ENCODE measurements at regions not wholly inside any gene's neighbourhood (a gene's known extent, or its start where the extent isn't known, plus 50 kb on each side); places are given as distances from the start of the nearest gene placed in this dataset.

DNA sequence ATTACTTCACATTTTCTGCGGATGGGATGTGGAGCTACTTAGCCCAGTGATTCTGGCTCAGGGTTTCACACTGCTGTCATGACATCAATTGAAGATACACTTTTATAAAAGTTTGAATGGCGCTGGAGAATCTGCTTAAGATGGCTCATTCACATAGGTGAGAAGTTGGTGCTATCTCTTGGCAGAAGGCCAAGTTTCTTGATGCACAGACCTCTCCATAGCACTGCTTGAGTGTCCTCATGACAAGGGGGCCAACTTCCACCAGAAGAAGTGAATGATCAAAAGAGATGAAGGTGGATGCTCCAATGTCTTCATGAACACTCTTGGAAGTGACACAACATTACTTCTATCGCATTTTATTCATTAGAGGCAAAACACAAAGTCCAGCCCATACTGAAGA, 403.7 kb upstream of the CCNG1 start:
- Histone ChIP-seq H3K4me2 (replicated peaks; ENCODE audit: low read depth, low read length, poor library complexity, severe bottlenecking) (no peak overlapping the region), H3K27me3 (replicated peaks in 1 of 4; ENCODE audit: control extremely low read depth in 1 of 4, control insufficient read depth in 3 of 4, insufficient read depth in 4 of 4, low read length in 3 of 4) (no peaks in the 10 kb centered on the region), H2AFZ (ENCODE audit: insufficient read depth, low read depth, low read length, poor library complexity, severe bottlenecking) (no peak overlapping the region), H3K9ac (ENCODE audit: low read length) (no peak overlapping the region), H3K4me1 (ENCODE audit: control insufficient read depth in 2 of 2, insufficient read depth in 2 of 2, low read length in 2 of 2) (no peaks in the 10 kb centered on the region), H3K27ac (ENCODE audit: low read length in 2 of 2) (no peak overlapping the region), H3K79me2 (ENCODE audit: control insufficient read depth, insufficient read depth, low read length) (no peaks in the 10 kb centered on the region), H3K4me3 (ENCODE audit: control extremely low read depth in 1 of 5, extremely low read depth in 1 of 5, insufficient read depth in 1 of 5, low read depth in 2 of 5, low read length in 4 of 5) (no peak overlapping the region), H3K9me3 (ENCODE audit: control extremely low read depth in 1 of 3, control insufficient read depth in 2 of 3, insufficient read depth in 1 of 3, low read length in 2 of 3) (no peaks in the 10 kb centered on the region), H4K20me1 (ENCODE audit: control insufficient read depth, insufficient read depth, low read length, poor library complexity, severe bottlenecking) (no peaks in the 10 kb centered on the region), H3K36me3 (replicated peaks in 1 of 2; ENCODE audit: control extremely low read depth in 1 of 2, control insufficient read depth in 1 of 2, extremely low read depth in 1 of 2, insufficient read depth in 2 of 2, low read length in 1 of 2) (no peaks in the 10 kb centered on the region)
- Mint-ChIP-seq H3K27me3 (no peaks in the 10 kb centered on the region), H3K4me1 (no peaks in the 10 kb centered on the region), H3K27ac (no peak overlapping the region), H3K9me3 (ENCODE audit: insufficient read depth) (peaks cover 6% of the 10 kb centered on the region), H3K4me3 (no peak overlapping the region)
- TF ChIP-seq EZH2 (IDR thresholded peaks at IDR 0.05; ENCODE audit: borderline replicate concordance, insufficient read depth, low read depth, low read length, poor library complexity, severe bottlenecking), result no peak
- no peak for TF ChIP-seq CTCF (IDR thresholded peaks at IDR 0.05)
- no peak for ATAC-seq (ENCODE audit: low read depth)
- intact Hi-C loops (cut with micrococcal nuclease), result no loop called here
- WGBS (ENCODE audit: insufficient coverage), result 0% methylated on average over 1 of the region's 3 CpGs
- POLR2A ChIA-PET, result no interaction called here
- CTCF ChIA-PET, result no interaction called here
- no peak for DNase-seq

DNA sequence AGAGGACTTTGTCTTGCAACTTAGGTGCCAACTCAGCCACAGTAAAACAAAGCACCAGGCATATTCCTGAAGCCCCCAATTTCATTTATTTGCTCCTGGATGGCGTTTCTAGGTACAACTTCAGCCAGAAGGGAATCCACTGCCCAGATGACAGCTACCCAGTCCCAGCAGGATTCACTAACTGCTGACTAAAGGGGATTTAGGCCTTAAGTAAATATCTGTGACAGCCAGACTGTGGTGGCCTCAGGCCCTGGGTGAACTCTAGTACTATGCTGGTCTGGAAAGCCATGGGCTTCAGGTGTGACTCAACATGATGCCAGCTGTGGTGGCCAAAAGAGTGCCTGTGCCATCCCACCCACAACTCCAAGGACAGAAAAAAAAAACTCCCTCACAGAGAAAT, 396.1 kb upstream of the CCNG1 start:
- H3K4me3 Mint-ChIP-seq, result no peak overlapping the region
- POLR2A ChIA-PET, result no interaction called here
- H3K9me3 Mint-ChIP-seq (ENCODE audit: insufficient read depth), result peaks cover 7% of the 10 kb centered on the region
- TF ChIP-seq CTCF (IDR thresholded peaks at IDR 0.05) (no peak), EZH2 (IDR thresholded peaks at IDR 0.05; ENCODE audit: borderline replicate concordance, insufficient read depth, low read depth, low read length, poor library complexity, severe bottlenecking) (no peak)
- CTCF ChIA-PET, result no interaction called here
- H3K27ac Mint-ChIP-seq, result no peak overlapping the region
- Histone ChIP-seq H3K4me2 (replicated peaks; ENCODE audit: low read depth, low read length, poor library complexity, severe bottlenecking) (no peak overlapping the region), H3K36me3 (replicated peaks in 1 of 2; ENCODE audit: control extremely low read depth in 1 of 2, control insufficient read depth in 1 of 2, extremely low read depth in 1 of 2, insufficient read depth in 2 of 2, low read length in 1 of 2) (no peaks in the 10 kb centered on the region), H3K9ac (ENCODE audit: low read length) (no peak overlapping the region), H2AFZ (ENCODE audit: insufficient read depth, low read depth, low read length, poor library complexity, severe bottlenecking) (no peak overlapping the region), H3K79me2 (ENCODE audit: control insufficient read depth, insufficient read depth, low read length) (no peaks in the 10 kb centered on the region), H3K4me1 (ENCODE audit: control insufficient read depth in 2 of 2, insufficient read depth in 2 of 2, low read length in 2 of 2) (no peaks in the 10 kb centered on the region), H3K27me3 (replicated peaks in 1 of 4; ENCODE audit: control extremely low read depth in 1 of 4, control insufficient read depth in 3 of 4, insufficient read depth in 4 of 4, low read length in 3 of 4) (no peaks in the 10 kb centered on the region), H3K4me3 (ENCODE audit: control extremely low read depth in 1 of 5, extremely low read depth in 1 of 5, insufficient read depth in 1 of 5, low read depth in 2 of 5, low read length in 4 of 5) (no peak overlapping the region), H3K9me3 (ENCODE audit: control extremely low read depth in 1 of 3, control insufficient read depth in 2 of 3, insufficient read depth in 1 of 3, low read length in 2 of 3) (peaks cover 0 to 11% (median 0%) of the 10 kb centered on the region in 3 donors), H4K20me1 (ENCODE audit: control insufficient read depth, insufficient read depth, low read length, poor library complexity, severe bottlenecking) (no peaks in the 10 kb centered on the region), H3K27ac (ENCODE audit: low read length in 2 of 2) (no peak overlapping the region)
- intact Hi-C loops (cut with micrococcal nuclease), result no loop called here
- H3K4me1 Mint-ChIP-seq, result no peaks in the 10 kb centered on the region
- H3K27me3 Mint-ChIP-seq, result no peaks in the 10 kb centered on the region
- no CpG with 5 or more reads among the region's 1 CpG for WGBS (ENCODE audit: insufficient coverage)
- no peak for DNase-seq
- no peak for ATAC-seq (ENCODE audit: low read depth)

Measured in B cell (primary cell).